ENCODE measurements at regions not wholly inside any gene's neighbourhood (a gene's known extent, or its start where the extent isn't known, plus 50 kb on each side); places are given as distances from the start of the nearest gene placed in this dataset.
"Not testable (repeated sequence)": the region's sequence is repeated elsewhere in the genome, so short reads cannot be mapped to it uniquely, and the experiment has no call there.

- DNase-seq (ENCODE audit: low read depth): not testable (repeated sequence)
Measured at GRCh38 chr3:168779970-168780645, 684.4 kb upstream of the GOLIM4 start.

GRCh38 chr3:168753724-168754123 is 658.0 kb upstream of the GOLIM4 start:
- no peak for DNase-seq (ENCODE audit: low read depth)

GRCh38 chr3:168752339-168752738 is 656.6 kb upstream of the GOLIM4 start:
- DNase-seq (ENCODE audit: low read depth): no peak

- no peak for DNase-seq (ENCODE audit: low read depth)
Measured at GRCh38 chr3:168747697-168748096, 652.0 kb upstream of the GOLIM4 start.

GRCh38 chr3:168738527-168739325 is 643.0 kb upstream of the GOLIM4 start:
- no peak for DNase-seq (ENCODE audit: low read depth)

GRCh38 chr3:168736202-168736601 is 640.5 kb upstream of the GOLIM4 start:
- DNase-seq (ENCODE audit: low read depth): no peak

GRCh38 chr3:168730073-168730472 is 634.3 kb upstream of the GOLIM4 start:
- no peak for DNase-seq (ENCODE audit: low read depth)

GRCh38 chr3:168722091-168722490 is 626.4 kb upstream of the GOLIM4 start:
- DNase-seq (ENCODE audit: low read depth): no peak

GRCh38 chr3:168714609-168715240 is 619.0 kb upstream of the GOLIM4 start:
- DNase-seq (ENCODE audit: low read depth): no peak

- DNase-seq (ENCODE audit: low read depth): no peak
Measured at GRCh38 chr3:168709073-168709472, 613.3 kb upstream of the GOLIM4 start.

GRCh38 chr3:168707900-168708299 is 612.2 kb upstream of the GOLIM4 start:
- no peak for DNase-seq (ENCODE audit: low read depth)

- no peak for DNase-seq (ENCODE audit: low read depth)
Measured at GRCh38 chr3:168705412-168705811, 609.7 kb upstream of the GOLIM4 start.

- no peak for DNase-seq (ENCODE audit: low read depth)
Measured at GRCh38 chr3:168696051-168696450, 600.3 kb upstream of the GOLIM4 start.

GRCh38 chr3:168693870-168694269 is 598.1 kb upstream of the GOLIM4 start:
- DNase-seq (ENCODE audit: low read depth): no peak

- no peak for DNase-seq (ENCODE audit: low read depth)
Measured at GRCh38 chr3:168688267-168688666, 592.5 kb upstream of the GOLIM4 start.

GRCh38 chr3:168684519-168684918 is 588.8 kb upstream of the GOLIM4 start:
- no peak for DNase-seq (ENCODE audit: low read depth)

GRCh38 chr3:168678730-168679129 is 583.0 kb upstream of the GOLIM4 start:
- no peak for DNase-seq (ENCODE audit: low read depth)

GRCh38 chr3:168671091-168671490 is 575.4 kb upstream of the GOLIM4 start:
- DNase-seq (ENCODE audit: low read depth): no peak

- DNase-seq (ENCODE audit: low read depth): not testable (repeated sequence)
Measured at GRCh38 chr3:168660879-168661657, 565.3 kb upstream of the GOLIM4 start.

GRCh38 chr3:168659015-168659414 is 563.3 kb upstream of the GOLIM4 start:
- no peak for DNase-seq (ENCODE audit: low read depth)

- DNase-seq (ENCODE audit: low read depth): no peak
Measured at GRCh38 chr3:168655611-168656010, 559.9 kb upstream of the GOLIM4 start.

GRCh38 chr3:168654700-168655099 is 559.0 kb upstream of the GOLIM4 start:
- DNase-seq (ENCODE audit: low read depth): no peak

Data from fibroblast of gingiva (primary cell).